Activated T-cell treated with anti-CD3 and anti-CD28 coated beads, Interleukin-2, amount 50 U/mL, for 1 hour (primary cell): ENCODE measurements at regions not wholly inside any gene's neighbourhood (a gene's known extent, or its start where the extent isn't known, plus 50 kb on each side); places are given as distances from the start of the nearest gene placed in this dataset.
"Not testable (repeated sequence)": the region's sequence is repeated elsewhere in the genome, so short reads cannot be mapped to it uniquely, and the experiment has no call there.

Source experiments
- DNase-seq: peaks from one replicate; pipeline ENCODE4 v3.0.0-alpha.2; 2020

- no peak for DNase-seq
These were observed 55.1 kb downstream of the SOX9 start for GRCh38 chr17:72175787-72176515.

DNA sequence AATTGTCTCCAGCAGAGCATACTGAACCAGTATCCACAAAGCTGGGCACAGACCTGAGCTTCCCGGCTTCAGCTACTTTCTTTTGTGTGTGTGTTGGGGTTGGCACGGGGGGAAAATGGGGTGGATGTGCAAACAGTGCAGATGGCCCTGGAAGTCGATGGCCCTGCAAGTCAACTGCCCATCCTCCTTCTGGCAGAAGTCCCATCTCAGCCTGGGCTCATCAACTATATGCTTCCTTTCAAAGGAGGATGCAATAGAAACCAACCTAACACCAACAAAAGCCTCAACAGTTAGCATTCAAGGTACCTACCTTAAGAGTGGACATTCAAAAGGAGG is 55.7 kb downstream of the SOX9 start:
- no peak for DNase-seq

GRCh38 chr17:72176951-72177660 is 56.3 kb downstream of the SOX9 start:
- DNase-seq: no peak

- no peak for DNase-seq
These were observed 56.9 kb downstream of the SOX9 start for GRCh38 chr17:72177738-72178137.

DNA sequence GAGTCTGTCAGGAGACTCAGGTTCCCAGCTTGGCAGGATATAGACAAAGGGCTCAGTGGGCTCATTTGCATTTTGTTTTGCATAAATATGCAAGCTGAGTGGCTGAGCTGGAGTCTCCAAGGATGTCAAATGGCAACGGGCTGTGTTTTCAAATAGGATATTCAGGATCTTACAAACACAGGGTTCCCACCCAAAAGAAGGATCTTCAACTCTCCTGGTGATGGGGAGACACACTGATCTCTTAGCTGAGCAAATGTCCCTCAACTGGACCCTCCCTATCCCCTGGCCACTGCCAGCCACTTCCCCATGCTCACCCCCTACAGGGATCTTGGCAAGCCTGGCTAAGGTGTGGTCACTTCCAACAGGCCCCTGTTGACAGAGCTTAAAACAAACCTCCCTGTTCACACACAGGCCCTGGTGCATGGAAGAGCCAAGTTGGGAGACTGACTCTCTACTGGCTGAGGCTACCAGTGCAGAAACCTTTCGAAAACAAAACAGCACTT is 61.6 kb downstream of the SOX9 start:
- DNase-seq: no peak

- DNase-seq: no peak
These were observed 62.4 kb downstream of the SOX9 start for GRCh38 chr17:72183194-72183685.

DNA sequence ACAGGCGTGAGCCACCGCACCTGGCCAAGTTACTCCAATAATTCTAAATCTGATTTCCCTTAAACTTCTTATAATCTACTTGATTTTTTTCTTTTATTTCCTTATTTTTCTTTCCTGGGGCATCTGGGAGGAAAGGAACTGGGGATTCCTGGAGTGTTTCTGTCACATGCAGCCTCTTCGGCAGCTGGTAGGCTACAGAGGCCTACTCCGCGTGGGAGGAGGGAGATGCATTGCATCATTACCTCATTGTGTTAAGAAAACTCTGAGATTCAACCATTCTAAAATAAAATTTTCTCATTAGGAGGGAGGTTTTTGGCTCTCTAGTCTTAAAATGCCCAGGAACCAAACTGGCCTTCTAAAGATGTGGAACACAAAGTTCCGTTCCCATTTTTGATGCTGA is 64.0 kb downstream of the SOX9 start:
- DNase-seq: no peak

DNA sequence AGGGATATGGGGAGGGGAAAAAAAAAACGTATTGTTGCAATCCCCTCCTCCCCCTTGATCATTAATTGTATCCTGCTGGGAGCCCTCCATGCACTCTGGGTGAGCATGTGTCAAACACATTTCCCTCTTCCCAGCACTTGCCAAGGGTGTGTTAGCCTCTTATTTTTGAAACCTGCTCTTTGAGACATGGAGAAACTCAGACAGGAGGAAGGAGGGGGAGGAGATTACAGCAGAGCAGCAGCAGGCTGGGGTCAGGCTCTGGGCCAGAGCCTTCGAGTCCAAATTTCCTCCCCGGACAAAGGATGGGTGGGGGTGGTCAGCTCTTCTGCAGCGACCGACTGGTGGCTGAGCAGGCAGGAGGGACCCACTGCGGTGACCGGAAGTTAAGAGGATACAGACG is 64.7 kb downstream of the SOX9 start:
- no peak for DNase-seq

GRCh38 chr17:72187556-72187955 is 66.7 kb downstream of the SOX9 start:
- no peak for DNase-seq

DNA sequence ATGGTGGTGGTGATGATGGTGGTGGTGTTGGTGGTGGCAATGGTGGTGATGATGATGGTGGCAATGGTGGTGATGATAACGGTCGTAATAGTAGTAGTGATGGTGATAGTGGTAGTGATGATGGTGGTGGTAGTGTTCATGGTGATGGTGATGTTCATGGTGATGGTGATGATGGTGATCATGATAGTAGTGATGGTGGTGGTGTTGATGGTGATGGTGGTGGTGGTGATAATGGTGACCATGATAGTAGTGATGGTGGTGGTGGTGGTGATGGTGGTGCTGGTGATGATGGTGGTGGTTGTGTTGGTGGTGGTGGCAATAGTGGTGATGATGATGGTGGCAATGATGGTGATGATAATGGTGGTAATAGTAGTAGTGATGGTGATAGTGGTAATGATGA is 68.0 kb downstream of the SOX9 start:
- no peak for DNase-seq

DNA sequence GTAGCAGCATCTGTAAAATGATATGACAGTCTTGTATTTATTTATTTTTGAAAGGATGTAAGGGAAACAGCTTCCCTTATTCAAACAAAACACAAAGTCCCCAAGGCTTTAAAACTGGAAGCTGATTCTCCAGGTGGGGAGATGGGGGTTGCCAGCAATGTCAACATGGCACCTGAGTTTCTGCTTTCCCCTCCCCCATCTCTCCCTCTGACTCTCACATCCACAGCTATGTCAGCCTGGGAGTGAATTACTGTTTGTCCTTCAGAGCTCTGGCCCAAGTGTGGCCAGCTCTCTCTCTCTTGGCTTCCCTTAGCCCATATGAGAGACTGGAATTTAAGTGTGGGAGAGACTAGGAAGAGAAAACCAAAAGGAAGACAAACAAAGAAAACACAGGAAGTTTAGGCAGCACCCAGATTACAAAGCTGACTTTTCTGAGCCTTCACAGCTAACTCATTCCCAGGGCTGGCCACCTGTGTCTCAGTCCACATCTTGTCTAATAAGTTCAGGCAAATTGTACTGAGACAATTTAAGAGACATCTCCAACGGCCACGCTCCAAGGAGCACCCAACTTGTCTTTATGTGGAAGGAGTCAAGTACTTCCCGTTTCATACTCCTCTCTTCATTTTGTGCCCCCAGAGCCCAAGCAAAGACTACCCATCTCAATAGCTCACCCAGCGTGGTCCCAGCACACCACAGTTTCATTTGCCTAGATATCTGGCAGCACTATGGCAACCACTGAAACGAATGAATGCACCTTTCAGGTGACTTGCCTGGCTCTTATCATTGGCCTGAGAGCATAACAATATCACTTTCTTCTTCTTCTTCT is 69.2 kb downstream of the SOX9 start:
- DNase-seq: no peak

DNA sequence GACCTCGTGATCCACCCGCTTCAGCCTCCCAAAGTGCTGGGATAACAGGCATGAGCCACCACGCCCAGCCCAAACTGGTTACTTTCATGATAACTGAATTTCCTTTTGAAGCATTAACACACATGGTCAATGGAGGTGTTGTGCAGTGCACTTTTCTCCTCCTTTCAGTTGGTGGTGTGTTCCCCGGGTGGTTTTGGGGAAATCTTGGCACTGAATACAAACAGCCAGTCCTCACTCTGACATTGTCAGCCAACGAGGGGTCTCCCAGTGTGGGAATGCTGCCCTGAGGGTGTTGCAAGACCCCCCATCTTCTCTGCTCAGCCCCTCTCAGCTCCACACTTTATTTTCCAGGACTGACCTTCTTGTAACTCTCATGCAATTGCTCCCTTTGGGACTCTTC is 70.5 kb downstream of the SOX9 start:
- DNase-seq: no peak

- no peak for DNase-seq
These were observed 71.3 kb downstream of the SOX9 start for GRCh38 chr17:72191921-72192799.

DNA sequence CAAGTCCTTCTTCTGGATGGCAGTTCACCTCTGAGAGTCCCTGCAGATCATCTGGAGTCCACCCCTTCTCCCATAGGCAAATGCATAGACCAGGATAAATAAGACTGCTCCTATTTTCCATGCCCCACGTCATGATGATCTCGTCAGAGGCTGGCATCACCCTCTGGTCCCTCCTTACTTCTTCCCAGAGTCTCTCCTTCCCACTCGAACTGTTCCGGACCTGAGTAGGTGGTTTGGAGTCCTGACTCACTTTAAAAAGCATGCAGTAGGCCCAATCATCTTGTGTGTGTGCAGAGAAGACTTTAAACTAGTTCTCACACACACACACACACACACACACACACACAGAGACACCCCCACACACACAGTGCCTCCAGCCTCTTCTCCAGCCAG is 72.0 kb downstream of the SOX9 start:
- DNase-seq: no peak

DNA sequence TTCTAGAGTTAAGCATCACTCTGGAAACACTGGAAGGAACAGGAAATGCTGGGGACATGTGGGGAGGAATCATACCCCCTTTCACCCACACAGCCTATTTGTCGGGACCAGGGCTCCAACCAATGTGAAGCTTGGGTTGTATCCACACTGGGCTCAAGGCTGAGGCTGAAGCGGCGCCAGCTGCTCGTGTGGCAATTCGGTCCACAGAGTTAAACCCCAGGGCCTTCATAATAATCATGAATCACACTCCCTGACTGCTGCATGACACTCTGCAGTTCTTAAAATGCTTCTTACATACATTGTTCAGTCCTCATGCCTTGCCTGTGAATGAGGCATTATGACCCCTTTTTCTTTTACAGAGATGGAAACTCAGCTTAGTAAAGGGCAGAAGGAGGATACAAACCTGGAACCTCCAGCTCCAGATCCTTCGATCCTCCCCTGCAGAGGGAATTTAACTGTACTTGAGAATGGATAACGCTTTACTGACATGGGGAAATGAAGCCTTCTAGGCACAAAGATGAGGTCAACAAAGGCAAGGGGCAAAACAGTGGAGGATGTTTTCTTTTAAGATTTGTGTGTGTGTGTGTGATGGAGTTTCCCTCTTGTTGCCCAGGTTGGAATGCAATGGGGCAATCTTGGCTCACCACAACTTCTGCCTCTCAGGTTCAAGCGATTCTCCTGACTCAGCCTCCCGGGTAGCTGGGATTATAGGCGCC is 72.7 kb downstream of the SOX9 start:
- no peak for DNase-seq

DNA sequence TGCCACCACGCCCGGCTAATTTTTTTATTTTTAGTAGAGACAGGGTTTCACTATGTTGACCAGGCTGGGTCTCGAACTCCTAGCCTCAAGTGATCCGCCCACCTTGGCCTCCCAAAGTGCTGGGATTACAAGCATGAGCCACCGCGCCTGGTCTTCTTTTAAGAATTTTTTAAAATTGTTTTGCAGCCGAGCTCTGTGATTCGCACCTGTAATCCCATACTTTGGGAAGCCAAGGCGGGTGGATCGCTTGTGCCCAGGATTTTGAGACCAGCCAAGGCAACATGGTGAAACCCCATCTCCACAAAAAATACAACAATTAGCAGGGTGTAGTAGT is 73.3 kb downstream of the SOX9 start:
- not testable (repeated sequence) for DNase-seq

- DNase-seq: no peak
These were observed 78.4 kb downstream of the SOX9 start for GRCh38 chr17:72199256-72199655.

- no peak for DNase-seq
These were observed 83.9 kb downstream of the SOX9 start for GRCh38 chr17:72204742-72205141.

DNA sequence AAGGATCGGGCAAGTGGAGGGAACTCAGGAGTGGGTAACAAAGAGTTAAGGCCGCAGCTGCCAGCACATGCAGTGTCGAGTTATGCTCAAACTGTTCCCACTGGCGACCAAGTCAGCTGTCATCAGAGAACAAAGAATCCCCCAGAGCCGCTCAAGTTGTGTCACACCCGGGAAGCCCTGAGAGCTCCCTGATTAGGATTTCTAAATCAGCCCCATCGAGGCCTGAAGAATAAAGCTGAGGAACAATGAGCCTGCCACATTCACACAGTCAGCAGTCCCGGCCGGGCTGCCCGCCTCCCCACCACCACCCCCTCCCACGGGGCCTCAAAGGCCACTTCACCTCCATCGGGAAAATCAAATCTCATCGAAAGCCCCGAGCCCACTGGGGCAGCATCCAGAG is 84.5 kb downstream of the SOX9 start:
- no peak for DNase-seq

DNA sequence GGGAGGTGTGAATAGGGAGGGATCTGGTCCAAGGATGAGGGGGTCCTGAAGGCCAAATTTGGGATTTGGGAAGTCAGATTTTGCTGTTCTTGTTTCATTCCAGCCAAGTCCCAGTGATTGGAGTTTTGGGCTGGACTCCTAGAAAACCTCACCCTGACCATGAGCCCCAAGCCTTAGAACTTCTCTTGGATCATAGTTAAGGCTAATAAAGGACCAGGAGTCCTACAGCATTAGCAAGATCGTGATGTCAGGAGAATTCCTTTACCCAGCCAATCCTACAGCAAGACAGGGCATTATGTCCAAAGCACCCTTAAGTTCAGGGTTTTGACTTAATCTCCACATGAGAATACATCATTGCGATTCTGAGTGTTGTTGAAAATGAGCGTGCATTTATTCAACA is 85.0 kb downstream of the SOX9 start:
- no peak for DNase-seq

- DNase-seq: no peak
These were observed 85.6 kb downstream of the SOX9 start for GRCh38 chr17:72206376-72206775.

- no peak for DNase-seq
These were observed 88.0 kb downstream of the SOX9 start for GRCh38 chr17:72208832-72209231.
